HG03460 (cell line): ENCODE measurements at regions not wholly inside any gene's neighbourhood (a gene's known extent, or its start where the extent isn't known, plus 50 kb on each side); places are given as distances from the start of the nearest gene placed in this dataset.

Experiments
- ATAC-seq: cut with Tn5 transposase; IDR thresholded peaks from one replicate; pipeline ENCODE4 v1.9.1; 2021; ENCODE audit not compliant: unreplicated experiment

GRCh38 chr15:36059596-36059995, 513.6 kb upstream of the DPH6 start:
- ATAC-seq, result no peak

DNA sequence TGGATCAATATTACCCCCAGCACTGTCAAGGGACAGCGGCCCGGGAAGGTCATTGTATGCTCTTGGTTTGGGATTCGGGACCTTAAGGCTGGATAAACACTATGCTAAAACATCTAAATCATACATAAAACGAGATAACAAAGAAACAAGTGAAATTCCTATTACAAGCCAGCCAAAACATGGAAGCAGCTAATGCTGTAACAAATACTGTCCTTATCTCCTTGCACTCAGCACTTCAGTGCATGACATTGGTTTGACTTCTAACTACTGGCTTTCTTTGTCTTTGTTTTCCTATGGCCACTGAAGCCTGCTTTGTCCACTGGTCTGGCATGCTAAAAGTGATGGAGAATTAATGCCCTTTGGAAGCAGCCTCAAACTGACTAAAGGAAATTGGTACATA, 516.4 kb upstream of the DPH6 start:
- ATAC-seq, result no peak

DNA sequence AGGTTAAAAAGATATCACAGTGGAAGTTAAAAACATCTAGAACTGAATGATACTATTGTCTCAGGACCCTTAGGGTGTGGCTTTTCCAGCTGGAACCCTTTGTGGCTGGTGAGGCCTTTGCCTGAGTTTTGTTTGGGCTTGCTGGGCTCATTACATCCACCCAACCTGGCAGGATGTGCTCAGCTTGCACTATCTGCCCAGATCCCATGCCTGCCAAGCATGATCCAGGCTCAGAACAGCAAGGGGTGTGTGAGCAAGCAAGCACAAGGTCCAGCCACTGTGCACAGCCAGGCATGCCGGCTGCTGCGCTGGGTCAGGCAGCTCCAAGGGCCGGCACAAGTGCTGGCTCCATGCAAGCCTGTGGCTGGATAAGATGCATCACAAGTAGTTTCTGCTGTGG, 512.7 kb upstream of the CDIN1 start:
- ATAC-seq, result no peak

- ATAC-seq, result no peak
Observed at GRCh38 chr15:36067483-36068274, 511.7 kb upstream of the CDIN1 start.

DNA sequence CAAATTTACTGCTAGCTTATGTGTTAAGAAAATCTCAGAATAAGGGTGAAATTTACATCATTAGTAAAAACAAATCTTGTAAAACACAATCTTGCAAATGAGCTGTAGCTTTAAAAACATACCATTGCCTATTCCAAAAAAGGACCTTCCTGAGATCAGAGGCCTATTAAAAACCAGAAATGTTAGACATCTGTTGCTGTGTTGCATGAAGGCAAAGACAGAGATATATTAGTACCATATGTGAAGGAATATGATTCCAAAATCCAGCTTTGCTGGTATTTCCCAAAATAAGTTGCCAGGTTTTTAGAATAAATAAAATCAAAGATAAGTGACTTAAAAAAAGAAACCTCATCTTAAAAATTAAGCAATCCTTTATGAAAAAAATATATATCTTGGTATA, 504.1 kb upstream of the CDIN1 start:
- ATAC-seq, result no peak

DNA sequence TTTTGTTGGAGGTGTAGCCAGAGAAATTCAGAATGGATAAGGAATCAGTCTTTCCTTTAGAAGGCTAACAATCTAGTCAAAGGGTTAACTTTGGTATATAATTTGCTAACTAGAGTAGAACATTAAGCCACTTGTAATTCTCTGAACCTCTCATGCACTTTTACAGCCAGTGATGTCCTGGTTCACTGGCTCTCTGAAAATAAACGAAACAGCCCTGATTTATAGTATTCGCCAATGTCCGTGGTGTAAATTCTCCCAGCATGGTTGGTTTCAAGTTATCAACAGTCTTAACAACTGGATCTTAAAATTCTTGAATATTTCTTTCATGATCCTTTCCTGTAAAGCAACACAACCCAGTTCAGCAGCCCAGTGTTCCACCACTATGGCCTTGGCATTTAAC, 500.4 kb upstream of the CDIN1 start:
- no peak for ATAC-seq

DNA sequence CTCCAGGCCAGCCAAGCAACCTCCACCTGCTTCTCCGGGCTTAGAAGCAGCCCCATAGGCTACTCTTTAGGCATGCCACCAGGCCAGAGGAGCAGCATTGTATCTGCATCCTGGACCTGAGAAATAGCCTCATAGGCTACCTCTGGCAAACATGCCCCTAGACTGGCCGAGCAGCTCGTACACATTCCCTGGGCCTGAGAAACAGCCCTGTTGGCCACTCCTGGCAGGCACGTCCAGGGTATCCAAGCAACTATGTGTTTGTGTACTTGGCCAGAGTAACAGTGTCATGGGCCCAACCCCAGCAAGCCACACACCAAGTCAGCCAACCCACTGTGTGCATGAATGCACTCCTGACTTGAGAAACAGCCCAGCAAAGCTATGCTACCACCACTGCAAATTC, 498.7 kb upstream of the CDIN1 start:
- no peak for ATAC-seq

GRCh38 chr15:36090286-36090946, 489.0 kb upstream of the CDIN1 start:
- no peak for ATAC-seq

GRCh38 chr15:36106640-36107335, 472.6 kb upstream of the CDIN1 start:
- ATAC-seq, result no peak

DNA sequence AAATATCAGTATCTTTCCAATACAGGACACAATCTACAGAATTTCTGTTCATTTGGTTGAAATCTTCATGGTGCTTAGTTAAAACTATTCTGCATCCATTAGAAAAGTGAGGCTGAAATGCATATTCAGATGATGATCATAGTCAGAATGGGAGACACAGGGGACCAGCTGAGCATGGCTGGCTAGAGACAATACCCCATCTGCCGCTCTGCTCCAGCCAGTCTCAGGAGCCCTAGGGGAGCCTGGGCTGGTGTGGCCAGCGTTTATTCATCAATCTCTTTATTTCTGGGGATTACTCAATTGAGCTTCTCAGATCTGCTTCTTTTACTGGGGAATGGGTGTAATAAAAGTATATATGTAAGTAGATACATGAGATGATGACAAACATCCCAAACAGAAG, 470.9 kb upstream of the CDIN1 start:
- ATAC-seq, result no peak

- no peak for ATAC-seq
Observed at GRCh38 chr15:36109943-36110658, 469.3 kb upstream of the CDIN1 start.

DNA sequence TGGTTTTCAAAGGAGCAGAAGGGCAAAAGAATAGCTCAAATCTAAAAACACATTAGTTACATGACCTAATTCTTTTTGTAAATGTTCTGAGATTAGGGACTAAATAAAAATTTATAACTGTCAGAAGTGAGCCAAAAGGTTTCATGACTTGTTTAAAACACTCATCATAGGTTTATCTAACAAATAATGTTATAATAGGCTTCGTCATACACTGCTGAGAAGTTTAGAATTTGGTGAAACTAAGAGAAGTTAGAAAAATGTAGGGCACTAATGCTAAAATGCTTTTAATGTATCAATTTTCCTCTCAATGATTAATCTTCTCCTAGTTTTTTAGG, 468.8 kb upstream of the CDIN1 start:
- no peak for ATAC-seq

- ATAC-seq, result no peak
Observed at GRCh38 chr15:36117296-36117787, 462.1 kb upstream of the CDIN1 start.

- ATAC-seq, result no peak
Observed at GRCh38 chr15:36126194-36126593, 453.2 kb upstream of the CDIN1 start.

- no peak for ATAC-seq
Observed at GRCh38 chr15:36130641-36131310, 448.6 kb upstream of the CDIN1 start.

DNA sequence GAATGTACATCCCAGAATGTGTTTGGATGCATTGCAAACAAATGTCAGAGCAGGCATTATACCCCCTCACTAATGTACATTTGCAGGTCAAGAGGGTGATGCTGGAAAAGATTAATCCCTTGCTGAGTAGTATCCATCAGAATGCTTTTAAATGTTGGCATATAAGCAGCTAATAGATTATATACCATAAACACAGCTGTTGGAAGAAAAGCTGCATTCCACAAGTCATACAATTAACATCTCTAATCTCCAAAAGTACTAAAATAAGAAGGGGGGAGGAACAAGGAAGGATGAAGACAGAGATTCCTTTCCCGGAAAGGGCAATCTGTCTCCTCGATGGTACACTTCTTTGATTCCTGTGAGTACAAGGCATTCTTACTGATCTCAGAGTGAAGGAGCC, 445.7 kb upstream of the CDIN1 start:
- no peak for ATAC-seq

DNA sequence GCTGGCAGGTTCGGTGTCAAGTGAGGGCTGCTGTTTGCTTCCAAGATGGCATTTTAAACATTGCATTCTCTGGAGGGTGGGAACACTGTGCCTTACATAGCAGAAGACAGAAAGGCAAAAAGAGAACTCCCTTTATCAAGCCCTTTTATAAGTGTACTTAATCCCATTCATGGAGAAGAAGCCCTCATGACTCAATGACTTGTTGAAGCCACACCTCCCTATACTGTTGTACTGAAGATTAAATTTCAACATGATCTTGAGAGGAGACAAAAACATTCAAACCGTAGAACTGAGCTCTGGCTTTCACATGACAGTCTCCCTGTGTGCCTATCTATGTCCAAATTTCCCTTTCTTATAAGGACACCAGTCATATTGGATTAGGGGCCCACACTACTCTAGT, 443.4 kb upstream of the CDIN1 start:
- no peak for ATAC-seq

- no peak for ATAC-seq
Observed at GRCh38 chr15:36152936-36153335, 426.5 kb upstream of the CDIN1 start.

DNA sequence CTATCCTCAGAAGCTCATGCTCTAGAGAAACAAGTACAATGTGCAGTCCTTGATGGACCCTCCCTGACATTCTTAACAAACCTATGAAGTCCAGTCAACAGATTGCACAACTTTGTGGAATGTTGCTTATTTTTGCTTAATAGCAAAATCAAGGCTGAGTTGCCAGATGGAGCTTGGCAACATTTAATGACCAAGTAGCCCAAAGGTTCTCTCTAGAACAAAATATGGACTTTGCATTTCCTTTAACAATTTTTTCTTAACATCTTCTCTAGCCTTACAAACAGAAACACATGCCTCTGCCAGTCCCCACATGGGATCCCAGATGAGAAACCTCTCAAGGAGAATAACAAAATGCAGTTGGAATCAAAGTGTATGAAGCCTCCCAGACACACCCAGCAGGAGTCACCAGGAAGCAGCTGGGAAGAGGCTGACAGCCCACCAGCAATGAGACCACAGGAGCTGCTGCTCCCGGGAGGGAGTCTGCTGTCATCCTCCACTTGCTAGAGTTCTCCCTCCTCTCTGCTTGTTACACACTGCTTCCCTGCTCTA, 422.5 kb upstream of the CDIN1 start:
- ATAC-seq, result no peak

DNA sequence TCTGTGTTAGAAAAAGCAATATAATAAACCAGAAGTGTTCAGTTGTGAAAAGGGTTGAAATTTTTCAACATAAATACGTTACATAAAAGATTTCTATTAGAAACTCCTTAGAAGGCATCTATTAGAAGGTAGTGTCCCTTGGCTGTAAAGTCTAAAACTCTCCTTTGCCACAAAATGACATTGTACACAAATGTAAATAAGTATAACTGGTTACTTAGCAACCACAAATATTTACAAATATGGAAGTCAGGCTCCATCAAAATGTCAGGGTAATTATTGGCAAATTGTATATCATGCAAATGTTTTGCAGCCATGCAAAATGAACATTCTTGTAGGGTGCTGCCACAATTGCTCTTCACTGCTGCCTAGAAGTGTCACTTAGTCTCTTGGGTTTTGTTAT, 419.1 kb upstream of the CDIN1 start:
- ATAC-seq, result no peak

DNA sequence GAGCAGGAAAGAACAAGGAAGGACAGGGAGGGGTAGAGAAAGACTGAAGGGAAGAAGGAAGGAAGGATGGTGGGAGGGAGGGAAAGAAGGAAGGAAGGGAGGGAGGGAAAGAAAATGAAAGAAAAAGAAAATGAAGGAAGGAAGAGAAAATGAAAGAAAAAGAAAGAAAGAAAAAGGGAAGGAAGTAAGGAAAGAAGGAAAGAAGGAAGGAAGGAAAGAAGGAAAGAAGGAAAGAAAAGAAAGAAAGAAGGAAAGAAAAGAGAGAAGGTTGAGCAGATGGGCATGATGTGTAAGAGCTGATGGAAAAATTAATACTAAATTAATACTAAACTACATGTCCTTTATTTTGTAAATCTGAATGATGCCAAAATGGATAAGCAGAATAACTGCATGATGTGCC, 418.3 kb upstream of the CDIN1 start:
- no peak for ATAC-seq
